ENCODE measurements at regions not wholly inside any gene's neighbourhood (a gene's known extent, or its start where the extent isn't known, plus 50 kb on each side); places are given as distances from the start of the nearest gene placed in this dataset.

- TF ChIP-seq RXRA (IDR thresholded peaks at IDR 0.05; ENCODE audit: insufficient read depth, low read depth, low read length) (no peak), RNF2 (IDR thresholded peaks at IDR 0.05; ENCODE audit: borderline replicate concordance, low read depth, low read length, missing control alignments, poor library complexity, severe bottlenecking) (no peak), YY1 (IDR thresholded peaks at IDR 0.05; ENCODE audit: low read depth, low read length) (peak; percentile 40; the same call in 1 of the 2 replicates), BRCA1 (IDR thresholded peaks at IDR 0.05; ENCODE audit: low read depth, low read length) (no peak), SIRT6 (IDR thresholded peaks at IDR 0.05; ENCODE audit: low read length) (no peak), RAD21 (IDR thresholded peaks at IDR 0.05 in 1 of 2, conservative IDR thresholded peaks at IDR 0.05 in 1 of 2; ENCODE audit: low read depth in 2 of 2, low read length in 2 of 2) (no peak), BCL11A (IDR thresholded peaks at IDR 0.05; ENCODE audit: low read depth in 2 of 2, low read length in 2 of 2) (no peak), USF2 (IDR thresholded peaks at IDR 0.05; ENCODE audit: low read length) (no peak), CREB1 (IDR thresholded peaks at IDR 0.05) (no peak), SAP30 (IDR thresholded peaks at IDR 0.05; ENCODE audit: insufficient read depth, insufficient replicate concordance, low read length) (no peak)
These were observed 987.2 kb upstream of the CELF4 start (continued) for GRCh38 chr18:38552732-38553321.

Data from H1 (cell line).